OCI-LY1 (cell line): ENCODE measurements at regions not wholly inside any gene's neighbourhood (a gene's known extent, or its start where the extent isn't known, plus 50 kb on each side); places are given as distances from the start of the nearest gene placed in this dataset.

Source experiments
- H2AFZ ChIP-seq: fragments of 200-600 bp; sonication (generic), shearing (Covaris generic); 2 replicates; pipeline ENCODE4 v1.6.0; 2014; ENCODE audit warnings: antibody characterized with exemption, mild to moderate bottlenecking, low read length
- H3F3A ChIP-seq: fragments of 200-600 bp; sonication (generic), shearing (Covaris generic); 2 replicates; pipeline ENCODE4 v1.6.0; 2014; ENCODE audit warnings: mild to moderate bottlenecking, antibody characterized with exemption, low read length, moderate library complexity; ENCODE audit not compliant: insufficient read depth
- H3K27ac ChIP-seq: fragments of 200-600 bp; sonication (generic); 2 replicates; pipeline ENCODE4 v1.5.1; 2014; ENCODE audit warnings: low read length, mixed run types, mild to moderate bottlenecking, low read depth; ENCODE audit not compliant: poor library complexity, severe bottlenecking
- H3K27me3 ChIP-seq: fragments of 200-600 bp; sonication (generic); 2 replicates; pipeline ENCODE4 v1.6.0; 2014; ENCODE audit warnings: antibody characterized with exemption, mild to moderate bottlenecking, low read length, moderate library complexity; ENCODE audit not compliant: insufficient read depth
- H3K36me3 ChIP-seq: fragments of 200-600 bp; sonication (generic); 2 replicates; pipeline ENCODE4 v1.6.1; 2014; ENCODE audit warnings: mild to moderate bottlenecking, antibody characterized with exemption, low read length, moderate library complexity, mixed read lengths; ENCODE audit not compliant: insufficient read depth
- H3K4me1 ChIP-seq: fragments of 200-600 bp; sonication (generic); 2 replicates; pipeline ENCODE4 v1.5.1; 2014; ENCODE audit warnings: mild to moderate bottlenecking, low read length, moderate library complexity; ENCODE audit not compliant: insufficient read depth, severe bottlenecking
- H3K4me2 ChIP-seq: fragments of 200-600 bp; sonication (generic), shearing (Covaris generic); 2 replicates; pipeline ENCODE4 v1.6.1; 2014; ENCODE audit warnings: low read length
- H3K4me3 ChIP-seq: fragments of 200-600 bp; sonication (generic); 2 replicates; pipeline ENCODE4 v1.5.1; 2014; ENCODE audit warnings: low read length, low read depth, mild to moderate bottlenecking, mixed read lengths; ENCODE audit not compliant: poor library complexity, severe bottlenecking
- H3K79me2 ChIP-seq: fragments of 200-600 bp; shearing (Covaris generic); 2 replicates; pipeline ENCODE4 v1.6.1; 2016; ENCODE audit warnings: mixed run types, low read length, mixed read lengths; ENCODE audit not compliant: insufficient read depth
- H3K9ac ChIP-seq: fragments of 200-600 bp; sonication (generic), shearing (Covaris generic); 2 replicates; pipeline ENCODE4 v1.6.1; 2014; ENCODE audit warnings: mild to moderate bottlenecking, low read length, mixed read lengths
- H3K9me2 ChIP-seq: fragments of 200-600 bp; sonication (generic), shearing (Covaris generic); 2 replicates; pipeline ENCODE4 v1.6.1; 2014; ENCODE audit warnings: low read depth, mild to moderate bottlenecking, low read length, mixed read lengths
- H3K9me3 ChIP-seq: fragments of 200-600 bp; shearing (Covaris generic); 2 replicates; pipeline ENCODE4 v1.6.1; 2014; ENCODE audit warnings: low read length, mixed read lengths
- H4K20me1 ChIP-seq: fragments of 200-600 bp; sonication (generic), shearing (Covaris generic); 2 replicates; pipeline ENCODE4 v1.6.0; 2016; ENCODE audit warnings: mild to moderate bottlenecking, low read length; ENCODE audit not compliant: insufficient read depth
- EZH2 ChIP-seq: fragments of 200-600 bp; sonication (generic), shearing (Covaris generic); IDR thresholded peaks from 2 replicates; pipeline ENCODE4 v1.8.0; 2017; ENCODE audit warnings: borderline replicate concordance, mixed run types, mild to moderate bottlenecking, antibody characterized with exemption, low read length, moderate library complexity, mixed read lengths
- TF ChIP-seq, protein P1 (sequence below): fragments of 200-600 bp; sonication (generic), shearing (Covaris generic); IDR thresholded peaks from 2 replicates; pipeline ENCODE4 v1.5.1; 2017; ENCODE audit warnings: mild to moderate bottlenecking, antibody characterized with exemption, low read length, moderate library complexity, mixed read lengths

DNA sequence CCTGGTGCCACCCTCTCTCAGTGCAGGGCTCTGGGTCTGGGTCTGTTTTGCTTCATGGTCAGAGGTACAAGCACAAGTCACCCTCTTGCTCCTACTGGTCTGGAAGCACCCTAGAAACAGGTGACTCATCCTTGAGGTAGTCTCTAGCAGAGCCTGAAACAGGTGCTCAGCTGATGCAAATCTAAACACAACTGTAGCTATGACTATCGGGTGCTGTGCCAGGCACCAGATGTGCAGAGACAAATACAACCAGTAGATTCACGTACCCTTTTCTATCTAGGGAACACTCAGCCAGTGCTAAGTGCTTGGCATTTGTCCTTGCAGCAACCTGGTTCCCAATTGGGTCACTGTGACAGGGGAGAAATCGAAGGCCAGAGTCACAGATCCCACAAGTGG lies 140.9 kb upstream of the MYCN start:
- H3K4me3 ChIP-seq = no peak overlapping the region
- no peak overlapping the region for H3K27ac ChIP-seq
- no peak for TF ChIP-seq EZH2
- TF ChIP-seq, protein P1, sequence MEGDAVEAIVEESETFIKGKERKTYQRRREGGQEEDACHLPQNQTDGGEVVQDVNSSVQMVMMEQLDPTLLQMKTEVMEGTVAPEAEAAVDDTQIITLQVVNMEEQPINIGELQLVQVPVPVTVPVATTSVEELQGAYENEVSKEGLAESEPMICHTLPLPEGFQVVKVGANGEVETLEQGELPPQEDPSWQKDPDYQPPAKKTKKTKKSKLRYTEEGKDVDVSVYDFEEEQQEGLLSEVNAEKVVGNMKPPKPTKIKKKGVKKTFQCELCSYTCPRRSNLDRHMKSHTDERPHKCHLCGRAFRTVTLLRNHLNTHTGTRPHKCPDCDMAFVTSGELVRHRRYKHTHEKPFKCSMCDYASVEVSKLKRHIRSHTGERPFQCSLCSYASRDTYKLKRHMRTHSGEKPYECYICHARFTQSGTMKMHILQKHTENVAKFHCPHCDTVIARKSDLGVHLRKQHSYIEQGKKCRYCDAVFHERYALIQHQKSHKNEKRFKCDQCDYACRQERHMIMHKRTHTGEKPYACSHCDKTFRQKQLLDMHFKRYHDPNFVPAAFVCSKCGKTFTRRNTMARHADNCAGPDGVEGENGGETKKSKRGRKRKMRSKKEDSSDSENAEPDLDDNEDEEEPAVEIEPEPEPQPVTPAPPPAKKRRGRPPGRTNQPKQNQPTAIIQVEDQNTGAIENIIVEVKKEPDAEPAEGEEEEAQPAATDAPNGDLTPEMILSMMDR = no peak
- H3K27me3 ChIP-seq = no peaks in the 10 kb centered on the region
- no peaks in the 10 kb centered on the region for H3K36me3 ChIP-seq
- H3K4me1 ChIP-seq = no peaks in the 10 kb centered on the region
- H4K20me1 ChIP-seq = no peaks in the 10 kb centered on the region
- H3K9me3 ChIP-seq = no peaks in the 10 kb centered on the region
- no peak overlapping the region for H3K4me2 ChIP-seq
- H2AFZ ChIP-seq = no peak overlapping the region
- no peaks in the 10 kb centered on the region for H3K9me2 ChIP-seq
- H3K9ac ChIP-seq = no peak overlapping the region
- no peaks in the 10 kb centered on the region for H3F3A ChIP-seq
- H3K79me2 ChIP-seq = no peaks in the 10 kb centered on the region

DNA sequence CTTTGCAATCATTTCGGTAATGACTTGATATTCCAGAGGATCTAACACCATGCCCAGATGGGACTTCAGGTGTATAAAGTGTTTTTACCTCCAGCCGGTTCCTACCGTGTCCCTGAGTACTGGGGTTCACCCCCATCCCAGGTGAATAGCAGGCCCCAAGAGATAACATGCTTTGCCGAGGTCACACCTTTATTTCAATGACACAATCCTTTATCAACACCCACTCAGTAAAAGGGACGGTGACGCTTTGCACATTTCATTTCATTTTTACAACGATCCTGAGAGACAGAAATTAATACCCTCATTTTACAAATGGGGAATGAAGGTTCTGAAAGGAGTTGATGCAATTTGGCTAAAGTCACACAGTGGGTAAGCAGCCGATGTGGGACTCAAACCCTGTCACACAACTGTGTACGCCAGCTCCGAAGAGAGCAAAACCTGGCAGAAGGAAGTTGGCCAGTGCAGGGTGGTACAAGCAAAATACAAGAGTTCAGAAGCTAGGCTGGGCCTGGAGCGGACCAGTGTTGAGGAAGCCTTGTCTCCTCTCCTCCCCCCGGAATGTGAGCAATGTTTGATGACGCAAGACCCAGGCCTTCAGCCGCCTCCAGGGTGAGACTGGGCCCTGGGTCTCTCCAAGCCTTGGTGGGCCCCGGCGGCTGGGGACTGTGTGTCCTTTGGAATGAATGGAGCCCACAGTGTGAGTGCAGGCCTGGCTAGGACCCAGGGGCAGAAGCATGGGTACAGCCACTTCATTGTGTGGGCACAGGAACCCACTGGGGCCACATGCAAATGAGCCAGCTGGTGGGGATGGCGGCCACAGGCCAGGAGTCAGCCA lies 139.6 kb upstream of the MYCN start:
- Histone ChIP-seq H3K79me2 (no peaks in the 10 kb centered on the region), H3K9me2 (no peaks in the 10 kb centered on the region), H3K4me2 (no peak overlapping the region), H3K36me3 (no peaks in the 10 kb centered on the region), H4K20me1 (no peaks in the 10 kb centered on the region), H3K9ac (no peak overlapping the region), H3K27me3 (no peaks in the 10 kb centered on the region), H3K9me3 (no peaks in the 10 kb centered on the region), H3F3A (no peaks in the 10 kb centered on the region), H3K4me1 (no peaks in the 10 kb centered on the region), H3K4me3 (no peak overlapping the region), H2AFZ (no peak overlapping the region), H3K27ac (no peak overlapping the region)
- TF ChIP-seq, protein P1 = no peak
- TF ChIP-seq EZH2 = no peak

DNA sequence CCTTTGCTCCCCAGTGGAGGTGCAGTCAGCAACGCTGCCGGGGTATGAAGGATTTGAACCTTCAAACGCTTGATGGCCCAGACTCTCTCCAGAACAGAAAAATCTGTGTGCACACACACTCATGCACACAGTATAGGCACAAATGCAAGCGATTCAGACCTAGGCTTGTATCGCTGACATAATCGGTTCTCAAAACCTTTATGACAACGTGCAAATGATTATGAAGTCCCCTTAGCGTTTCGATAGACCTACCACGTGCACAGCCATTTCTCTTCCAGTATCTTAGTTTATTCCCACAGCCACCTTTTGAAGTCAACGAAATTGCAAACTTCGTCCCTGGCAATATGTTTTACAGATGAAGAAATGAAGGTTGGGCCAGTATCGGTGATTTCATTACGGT lies 138.9 kb upstream of the MYCN start:
- TF ChIP-seq EZH2 = no peak
- TF ChIP-seq, protein P1 = no peak

More for the DNA sequence above, 138.9 kb upstream of the MYCN start:
- no peaks in the 10 kb centered on the region for H3K27me3 ChIP-seq
- no peak overlapping the region for H3K4me2 ChIP-seq
- H3K9me3 ChIP-seq = no peaks in the 10 kb centered on the region
- H3F3A ChIP-seq = no peaks in the 10 kb centered on the region
- H3K4me3 ChIP-seq = no peak overlapping the region
- H4K20me1 ChIP-seq = no peaks in the 10 kb centered on the region
- no peaks in the 10 kb centered on the region for H3K36me3 ChIP-seq
- H3K27ac ChIP-seq = no peak overlapping the region
- H3K9me2 ChIP-seq = no peaks in the 10 kb centered on the region
- no peaks in the 10 kb centered on the region for H3K79me2 ChIP-seq
- H2AFZ ChIP-seq = no peak overlapping the region
- no peak overlapping the region for H3K9ac ChIP-seq
- no peaks in the 10 kb centered on the region for H3K4me1 ChIP-seq
